ENCODE measurements at regions not wholly inside any gene's neighbourhood (a gene's known extent, or its start where the extent isn't known, plus 50 kb on each side); places are given as distances from the start of the nearest gene placed in this dataset.

- TF ChIP-seq CTCF (IDR thresholded peaks at IDR 0.05) (no peak), EZH2 (IDR thresholded peaks at IDR 0.05) (no peak)
Measured at GRCh38 chr10:30683496-30683895, 53.9 kb upstream of the LYZL2 start.
